Retina (tissue), 1 donor: ENCODE measurements at regions not wholly inside any gene's neighbourhood (a gene's known extent, or its start where the extent isn't known, plus 50 kb on each side); places are given as distances from the start of the nearest gene placed in this dataset.

Experiments used
- DNase-seq: peaks from one replicate; pipeline ENCODE4 v3.0.0-alpha.2; 2016

DNA sequence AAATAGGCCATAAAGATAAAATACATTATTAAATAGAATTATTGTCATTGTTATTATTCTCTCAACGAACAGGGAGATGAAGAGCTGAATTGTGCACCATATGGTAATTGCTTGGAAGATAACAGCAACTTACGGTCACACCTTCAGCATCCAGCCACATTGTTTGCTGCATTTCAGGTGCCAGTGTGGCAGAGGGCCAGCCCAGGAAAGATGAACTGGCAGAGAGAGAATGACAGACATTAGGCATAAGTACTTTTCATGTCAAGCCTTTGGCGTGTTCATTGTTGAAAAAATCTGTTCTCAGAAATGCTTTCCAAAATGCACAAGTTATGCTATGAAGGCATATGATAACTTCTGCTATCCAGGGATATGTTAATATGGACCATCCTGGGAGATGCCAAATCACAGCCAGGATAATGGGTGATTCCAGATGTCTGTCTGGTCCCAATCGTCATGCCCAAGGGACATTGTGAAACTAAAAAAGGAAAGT, 748.6 kb upstream of the PIK3C3 start:
- DNase-seq, result no peak

DNA sequence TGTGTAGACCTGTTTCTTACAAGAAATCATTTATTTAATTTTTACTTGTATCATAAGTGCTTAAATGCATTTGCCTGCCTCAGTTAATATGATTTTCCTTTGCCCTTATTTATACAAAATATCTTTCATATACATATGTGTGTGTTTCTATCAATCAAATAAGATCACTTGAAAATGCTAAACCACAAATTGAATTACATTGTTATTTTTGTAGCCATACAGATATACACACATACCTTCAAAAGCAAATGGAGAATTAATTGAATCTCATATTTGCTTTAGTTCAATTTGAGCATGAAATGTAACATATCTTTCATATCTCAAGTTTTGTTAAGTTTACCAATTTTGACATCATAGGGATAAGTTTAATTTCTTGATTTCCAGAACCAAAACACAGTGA, 755.8 kb upstream of the PIK3C3 start:
- DNase-seq, result no peak

DNA sequence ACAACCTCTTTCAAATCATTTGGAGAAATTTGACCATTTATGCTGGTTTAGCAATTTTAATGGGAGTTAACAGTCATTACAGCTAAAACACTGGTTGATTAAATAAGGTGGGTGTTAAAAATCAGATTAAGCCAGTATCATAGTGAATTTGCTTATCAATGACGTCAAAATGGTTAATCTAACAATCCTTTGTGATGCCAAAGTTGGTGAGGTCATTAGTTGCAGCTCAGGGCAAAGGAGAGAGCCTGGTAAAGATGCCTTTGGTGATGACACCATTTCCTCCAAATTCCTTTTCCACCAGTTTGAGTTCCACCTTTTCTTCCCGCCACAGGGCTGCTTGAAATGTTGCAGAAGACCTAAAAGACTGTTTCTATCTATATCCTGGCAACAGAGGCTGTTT, 757.1 kb upstream of the PIK3C3 start:
- DNase-seq, result no peak

GRCh38 chr18:41170346-41170745, 784.7 kb upstream of the PIK3C3 start:
- no peak for DNase-seq

DNA sequence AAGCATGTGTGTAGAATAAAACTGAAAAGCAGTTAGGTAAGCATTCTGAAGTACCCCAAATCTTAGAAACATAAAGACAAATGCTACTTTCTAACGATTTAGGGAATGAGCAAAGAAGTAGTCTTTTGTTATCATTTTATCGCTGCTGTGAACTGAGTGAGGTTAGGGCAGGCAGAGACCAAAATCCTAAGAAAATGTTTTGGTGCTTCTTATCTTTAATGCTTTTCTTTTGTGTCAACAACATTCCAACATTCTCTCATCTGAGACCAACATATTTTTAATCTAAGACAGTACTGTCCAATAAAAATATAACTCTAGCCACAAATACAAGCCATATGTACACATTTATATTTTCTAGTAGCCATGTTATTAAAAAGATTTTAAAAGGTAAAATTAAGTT, 789.4 kb upstream of the PIK3C3 start:
- DNase-seq, result no peak

GRCh38 chr18:41162781-41163180, 792.3 kb upstream of the PIK3C3 start:
- DNase-seq, result no peak

GRCh38 chr18:41162191-41162590, 792.8 kb upstream of the PIK3C3 start:
- DNase-seq, result no peak

DNA sequence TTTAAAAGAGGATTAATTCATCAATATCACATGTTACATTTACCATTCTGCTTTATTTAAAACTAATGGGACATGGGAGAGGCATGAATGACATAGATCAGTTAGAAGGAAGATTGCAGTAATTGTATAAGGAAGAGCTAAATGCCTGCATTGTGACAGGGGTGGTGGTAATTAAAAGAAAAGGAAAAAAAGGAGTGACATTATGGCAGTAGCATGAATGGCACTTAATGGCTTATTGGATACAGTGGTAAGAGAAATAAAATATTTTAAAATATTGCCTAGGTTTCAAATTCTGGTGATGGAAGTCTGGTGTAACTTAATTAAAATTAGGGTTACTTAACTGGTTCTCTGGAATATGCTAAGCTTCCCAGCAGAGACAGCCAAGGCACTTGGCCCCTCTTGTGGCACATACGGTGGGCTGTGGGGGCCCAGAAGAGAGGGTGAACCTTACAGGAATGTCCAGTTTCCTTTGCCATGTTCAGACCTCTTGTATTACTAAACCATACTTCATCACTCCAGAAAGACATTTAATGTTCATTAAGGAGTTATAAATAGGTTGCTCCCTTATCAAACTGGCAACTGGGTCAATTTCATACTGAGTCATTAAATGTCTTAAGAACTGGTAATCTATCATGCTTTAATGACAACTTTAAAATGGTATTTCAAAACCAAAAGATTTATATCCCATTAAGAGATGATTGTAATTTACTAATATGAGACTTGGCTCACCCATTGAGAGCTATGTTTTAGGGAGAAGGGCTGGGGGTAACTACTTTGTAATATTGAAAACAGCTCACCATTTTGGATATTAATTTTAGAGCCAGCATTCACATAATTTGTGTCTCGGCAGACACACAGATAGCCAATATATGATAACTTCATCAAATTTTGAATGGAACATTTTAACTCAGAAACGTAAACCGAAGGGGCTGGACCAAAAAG, 798.9 kb upstream of the PIK3C3 start:
- DNase-seq, result no peak

DNA sequence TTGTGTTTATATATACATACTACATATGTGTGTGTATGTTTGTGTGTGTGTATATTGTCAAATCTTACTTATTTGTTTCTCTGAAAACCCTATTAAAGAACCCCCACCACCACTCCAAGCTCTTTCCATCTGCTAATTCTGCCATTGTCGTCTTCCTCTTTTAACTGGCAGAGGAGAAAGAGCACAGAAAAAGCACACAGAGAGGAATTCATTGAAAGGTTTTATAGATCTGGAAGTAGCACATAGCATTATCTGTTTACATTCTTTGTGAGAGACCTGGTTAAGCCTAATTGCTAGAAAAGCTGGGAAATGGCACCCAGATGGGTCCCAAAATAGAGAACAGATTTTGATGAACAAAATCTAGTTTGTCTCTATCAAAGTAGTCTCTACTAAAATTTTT, 800.0 kb upstream of the PIK3C3 start:
- DNase-seq, result no peak

DNA sequence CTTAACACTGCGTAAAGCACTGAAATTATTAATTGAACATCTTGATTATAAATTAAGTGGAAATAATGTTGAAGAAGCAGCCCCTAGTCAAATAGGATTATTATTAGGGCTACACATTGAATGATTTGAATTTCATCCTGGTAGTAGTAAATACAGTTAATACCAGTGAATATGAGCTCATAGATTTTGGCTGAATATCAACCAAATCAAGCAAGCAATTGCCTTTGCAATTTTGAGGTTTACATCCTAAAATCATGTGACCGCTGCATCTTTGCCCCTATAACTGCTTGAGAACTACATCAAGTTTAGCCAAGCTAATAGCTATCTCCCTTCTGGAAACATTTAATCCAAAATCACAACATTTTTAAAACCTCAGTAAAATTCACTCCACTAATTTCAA, 801.2 kb upstream of the PIK3C3 start:
- no peak for DNase-seq

GRCh38 chr18:41150316-41150715, 804.7 kb upstream of the PIK3C3 start:
- DNase-seq, result no peak

DNA sequence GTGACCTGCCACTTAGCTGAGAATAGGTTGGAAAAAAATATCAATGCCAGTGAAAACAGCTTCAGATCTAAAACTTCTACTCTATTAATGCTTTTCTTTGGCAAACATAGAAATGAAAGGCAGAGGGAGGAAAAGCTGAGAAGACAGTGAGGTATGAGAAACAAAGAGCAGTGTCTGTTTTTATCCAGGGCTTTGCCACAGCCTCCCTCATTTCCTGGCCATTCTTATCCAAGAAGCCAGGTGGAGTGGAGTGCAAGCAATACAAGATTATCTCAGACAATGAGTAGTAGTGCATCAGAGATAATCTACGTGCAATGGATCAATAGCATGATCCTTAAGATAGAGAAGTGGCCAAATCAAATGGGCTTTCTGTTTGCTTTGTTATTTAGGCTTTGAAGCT, 808.7 kb upstream of the PIK3C3 start:
- DNase-seq, result peak; percentile 4

GRCh38 chr18:41145516-41145915, 809.5 kb upstream of the PIK3C3 start:
- peak; percentile 6 for DNase-seq

- DNase-seq, result no peak
Measured at GRCh38 chr18:41144441-41144840, 810.6 kb upstream of the PIK3C3 start.

GRCh38 chr18:41140506-41140905, 814.5 kb upstream of the PIK3C3 start:
- DNase-seq, result no peak

DNA sequence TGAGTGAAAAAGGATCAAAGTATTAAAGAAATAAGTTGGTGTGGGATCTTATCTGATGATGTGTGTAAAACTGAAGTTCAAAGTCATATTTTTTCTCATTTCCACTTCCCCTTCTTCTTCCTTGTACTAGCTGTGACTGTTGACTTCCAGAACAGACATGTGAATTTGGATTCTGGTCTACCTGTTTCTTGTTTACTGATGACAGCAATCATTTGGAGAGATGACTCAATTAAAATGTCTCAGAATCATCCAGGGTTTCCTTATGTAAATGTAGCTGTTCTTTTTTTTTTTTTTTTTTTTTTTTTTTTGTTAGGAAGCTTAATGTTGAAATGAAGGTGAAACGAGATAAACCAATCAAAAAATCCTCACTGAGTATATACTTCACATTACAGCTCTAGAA, 819.9 kb upstream of the PIK3C3 start:
- no peak for DNase-seq

GRCh38 chr18:41134426-41134825, 820.6 kb upstream of the PIK3C3 start:
- no peak for DNase-seq

- DNase-seq, result no peak
Measured at GRCh38 chr18:41131050-41131449, 824.0 kb upstream of the PIK3C3 start.

GRCh38 chr18:41128545-41128944, 826.5 kb upstream of the PIK3C3 start:
- no peak for DNase-seq

- no peak for DNase-seq
Measured at GRCh38 chr18:41128126-41128525, 826.9 kb upstream of the PIK3C3 start.

DNA sequence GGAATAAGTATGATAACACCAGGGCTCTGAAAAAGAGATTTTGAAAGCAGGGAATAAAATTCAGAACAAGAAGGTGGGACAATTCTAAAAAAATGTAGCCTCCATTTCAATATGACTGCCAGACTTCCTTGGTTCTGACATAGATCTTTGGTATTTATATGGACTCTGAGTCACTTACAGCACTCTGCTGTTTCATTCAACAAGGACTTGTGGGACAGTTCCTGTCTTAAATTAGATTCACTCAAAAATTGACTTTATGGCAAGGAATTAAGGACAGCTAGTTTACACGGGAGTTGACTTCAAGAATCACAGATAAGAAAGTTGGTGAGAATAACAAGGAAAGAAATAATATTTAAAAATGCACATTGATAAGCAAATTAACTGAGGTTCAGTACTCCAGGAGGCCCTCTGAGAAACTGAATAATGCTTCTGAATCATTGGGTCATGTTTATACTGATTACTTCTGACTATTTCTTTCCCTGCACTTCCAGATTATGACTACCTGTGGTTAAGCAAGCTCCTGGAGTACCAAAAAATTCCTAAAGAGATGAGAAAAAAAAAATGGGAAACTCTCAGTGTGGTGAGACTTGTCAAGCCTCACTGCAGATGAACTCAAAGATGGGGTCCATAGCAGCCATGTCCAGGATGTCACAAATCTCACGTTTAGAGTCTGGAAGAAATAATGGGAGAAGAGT, 828.3 kb upstream of the PIK3C3 start:
- no peak for DNase-seq

DNA sequence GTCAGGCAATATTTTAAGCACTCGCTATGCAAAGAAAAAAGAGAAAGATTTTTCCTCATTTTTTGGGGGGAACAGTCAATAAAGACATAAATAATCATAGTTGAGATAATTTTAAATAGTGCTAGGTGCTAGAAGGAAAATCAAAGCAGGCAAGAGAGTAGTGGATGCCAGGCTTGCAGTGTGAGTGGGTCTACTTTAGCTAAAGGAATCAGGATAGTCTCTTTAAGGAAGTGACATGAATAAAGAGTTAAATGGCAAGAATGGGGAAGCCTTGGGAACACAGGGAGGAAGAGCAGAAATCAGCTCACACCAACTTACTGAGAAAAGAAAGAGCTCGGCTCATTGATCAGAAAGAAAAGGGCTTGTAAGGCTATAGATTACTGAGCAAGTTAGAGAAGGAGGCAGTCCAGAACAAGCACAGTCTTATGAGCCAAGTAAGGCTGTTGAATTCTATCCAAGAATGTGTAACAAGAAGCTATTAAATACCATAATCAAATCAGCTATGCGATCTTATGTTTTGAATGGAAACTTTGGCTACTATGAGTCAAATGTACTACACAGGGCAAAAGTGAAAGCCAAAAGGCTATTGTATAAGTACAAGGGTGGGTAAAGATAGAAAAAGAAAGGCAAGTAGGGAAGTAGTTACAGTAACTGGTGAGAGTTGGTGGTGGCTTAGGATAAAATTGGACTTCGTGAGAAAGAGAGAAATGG, 833.8 kb upstream of the PIK3C3 start:
- DNase-seq, result no peak

GRCh38 chr18:41119031-41119430, 836.0 kb upstream of the PIK3C3 start:
- no peak for DNase-seq
